ENCODE measurements at regions not wholly inside any gene's neighbourhood (a gene's known extent, or its start where the extent isn't known, plus 50 kb on each side); places are given as distances from the start of the nearest gene placed in this dataset.

- in situ Hi-C loops (cut with HindIII; ENCODE audit: low pct_unique_long_range_greater_than_20kb, low sequenced_read_pairs) (no loop called here), intact Hi-C loops (cut with micrococcal nuclease; ENCODE audit: unreplicated experiment) (no loop called here)
- Histone ChIP-seq H3K27ac (ENCODE audit: low read length) (no peak overlapping the region), H3K4me1 (ENCODE audit: control insufficient read depth, insufficient read depth, low read length) (no peaks in the 10 kb centered on the region), H3K27me3 (ENCODE audit: control insufficient read depth, insufficient read depth, low read length) (no peaks in the 10 kb centered on the region), H3K9me3 (ENCODE audit: control insufficient read depth, insufficient read depth, low read depth, low read length) (no peaks in the 10 kb centered on the region), H3K4me3 (ENCODE audit: low read depth in 2 of 2, low read length in 2 of 2) (no peak overlapping the region), H3K36me3 (ENCODE audit: control insufficient read depth, insufficient read depth, low read length) (no peaks in the 10 kb centered on the region)
- DNase-seq (ENCODE audit: low read depth, low spot score) (no peak), ATAC-seq (no peak)
- ChIA-PET CTCF (no interaction called here), POLR2A (no interaction called here)
- no TSS peak for BruUV-seq (replicated peaks)
- TF ChIP-seq REST (IDR thresholded peaks at IDR 0.05; ENCODE audit: insufficient read depth in 1 of 2, low read depth in 2 of 2, low read length in 1 of 2) (no peak), SIN3A (IDR thresholded peaks at IDR 0.05; ENCODE audit: borderline replicate concordance, insufficient read depth, low read depth, low read length) (no peak), CTCF (IDR thresholded peaks at IDR 0.05) (no peak), POLR2AphosphoS5 (IDR thresholded peaks at IDR 0.05; ENCODE audit: low read depth, low read length) (no peak), TCF7L2 (IDR thresholded peaks at IDR 0.05; ENCODE audit: low read depth, low read length) (no peak)
These were observed 80.2 kb upstream of the CPHXL start for GRCh38 chr16:75806487-75806886.

GRCh38 chr16:75810342-75810741 is 84.1 kb upstream of the CPHXL start:
- CTCF ChIA-PET, result no interaction called here

More at GRCh38 chr16:75810342-75810741, 84.1 kb upstream of the CPHXL start:
- Histone ChIP-seq H3K27me3 (ENCODE audit: control insufficient read depth, insufficient read depth, low read length) (no peaks in the 10 kb centered on the region), H3K36me3 (ENCODE audit: control insufficient read depth, insufficient read depth, low read length) (no peaks in the 10 kb centered on the region), H3K27ac (ENCODE audit: low read length) (no peak overlapping the region), H3K4me3 (ENCODE audit: low read depth in 2 of 2, low read length in 2 of 2) (no peak overlapping the region), H3K9me3 (ENCODE audit: control insufficient read depth, insufficient read depth, low read depth, low read length) (no peaks in the 10 kb centered on the region), H3K4me1 (ENCODE audit: control insufficient read depth, insufficient read depth, low read length) (no peaks in the 10 kb centered on the region)
- BruUV-seq (replicated peaks), result no TSS peak
- ATAC-seq (no peak), DNase-seq (ENCODE audit: low read depth, low spot score) (no peak)
- intact Hi-C loops (cut with micrococcal nuclease; ENCODE audit: unreplicated experiment), result no loop called here
- POLR2A ChIA-PET, result no interaction called here
- in situ Hi-C loops (cut with HindIII; ENCODE audit: low pct_unique_long_range_greater_than_20kb, low sequenced_read_pairs), result no loop called here
- TF ChIP-seq REST (IDR thresholded peaks at IDR 0.05; ENCODE audit: insufficient read depth in 1 of 2, low read depth in 2 of 2, low read length in 1 of 2) (no peak), POLR2AphosphoS5 (IDR thresholded peaks at IDR 0.05; ENCODE audit: low read depth, low read length) (no peak), CTCF (IDR thresholded peaks at IDR 0.05) (no peak), TCF7L2 (IDR thresholded peaks at IDR 0.05; ENCODE audit: low read depth, low read length) (no peak), SIN3A (IDR thresholded peaks at IDR 0.05; ENCODE audit: borderline replicate concordance, insufficient read depth, low read depth, low read length) (no peak)
